HG02852 (cell line): ENCODE measurements at regions not wholly inside any gene's neighbourhood (a gene's known extent, or its start where the extent isn't known, plus 50 kb on each side); places are given as distances from the start of the nearest gene placed in this dataset.

Experiments used
- ATAC-seq: cut with Tn5 transposase; IDR thresholded peaks from one replicate; pipeline ENCODE4 v1.9.1; 2021; ENCODE audit warnings: mild to moderate bottlenecking, moderate library complexity; ENCODE audit not compliant: unreplicated experiment

DNA sequence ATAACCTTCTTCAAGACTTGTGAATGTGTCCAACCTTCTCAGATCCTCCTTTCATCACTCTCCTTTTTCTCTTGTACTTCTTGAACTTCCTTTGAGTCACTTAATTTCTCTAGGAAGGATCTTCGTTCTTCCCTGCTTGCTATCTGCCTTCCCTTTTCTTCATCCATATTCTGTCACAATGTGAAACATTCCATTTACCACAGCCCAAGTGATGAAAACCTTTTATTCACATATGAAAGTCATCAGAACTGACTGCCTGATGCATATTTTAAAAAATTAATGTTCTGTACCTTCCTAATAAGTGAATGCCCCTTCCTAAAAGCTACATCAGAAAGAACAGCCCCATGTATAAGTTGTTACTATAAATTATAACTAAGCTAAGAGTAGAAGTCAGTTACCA is 520.4 kb upstream of the LUZP2 start:
- no peak for ATAC-seq

DNA sequence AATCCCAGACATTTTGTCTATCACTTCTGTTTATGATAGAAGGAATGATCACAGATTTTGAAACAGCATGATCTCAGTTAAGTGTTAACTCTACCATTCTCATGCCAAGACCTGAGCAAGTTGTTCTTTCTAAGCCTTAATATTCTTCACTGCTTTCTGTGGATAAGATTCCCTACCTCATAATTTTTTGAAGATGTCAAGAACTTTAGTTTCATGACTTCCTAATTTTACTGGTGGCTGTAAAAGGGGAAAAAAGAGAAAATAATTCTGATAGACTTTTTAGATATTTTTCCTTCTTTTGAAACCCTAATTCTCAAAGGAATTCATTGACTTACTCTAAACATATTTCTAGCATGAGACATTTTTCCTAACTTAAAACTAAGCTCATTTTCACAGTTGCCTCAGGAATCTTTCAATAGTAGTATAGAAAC is 520.0 kb upstream of the LUZP2 start:
- ATAC-seq: no peak

DNA sequence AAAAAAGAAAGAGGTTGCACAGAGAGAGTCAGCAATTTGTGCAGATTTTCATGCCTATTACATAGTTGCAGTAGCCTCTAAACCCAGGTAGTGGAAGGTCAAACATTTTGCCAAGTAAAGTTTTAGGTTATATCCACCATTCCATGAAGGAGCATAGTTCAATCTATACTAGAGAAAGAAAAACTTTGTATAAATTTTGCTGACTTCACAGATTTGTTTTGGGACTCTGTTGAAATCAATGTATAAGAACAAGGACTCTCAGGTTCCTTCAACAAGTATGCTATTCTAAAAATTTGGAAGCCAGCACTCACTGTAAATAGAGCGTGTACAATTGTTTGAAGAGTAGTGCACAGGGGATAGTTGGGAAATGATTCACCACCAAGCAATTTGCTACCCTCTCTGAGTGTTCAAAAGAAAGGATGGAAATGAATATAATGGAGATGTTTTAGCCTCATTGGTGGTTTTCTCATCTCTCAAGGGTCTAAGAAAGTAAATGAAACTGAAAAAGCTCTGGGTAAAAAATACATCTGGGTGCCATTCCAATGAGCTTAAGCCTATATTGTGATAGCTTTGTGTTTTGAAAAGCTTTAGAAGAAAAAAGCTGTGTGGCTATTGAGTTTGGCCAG is 508.4 kb upstream of the LUZP2 start:
- no peak for ATAC-seq

DNA sequence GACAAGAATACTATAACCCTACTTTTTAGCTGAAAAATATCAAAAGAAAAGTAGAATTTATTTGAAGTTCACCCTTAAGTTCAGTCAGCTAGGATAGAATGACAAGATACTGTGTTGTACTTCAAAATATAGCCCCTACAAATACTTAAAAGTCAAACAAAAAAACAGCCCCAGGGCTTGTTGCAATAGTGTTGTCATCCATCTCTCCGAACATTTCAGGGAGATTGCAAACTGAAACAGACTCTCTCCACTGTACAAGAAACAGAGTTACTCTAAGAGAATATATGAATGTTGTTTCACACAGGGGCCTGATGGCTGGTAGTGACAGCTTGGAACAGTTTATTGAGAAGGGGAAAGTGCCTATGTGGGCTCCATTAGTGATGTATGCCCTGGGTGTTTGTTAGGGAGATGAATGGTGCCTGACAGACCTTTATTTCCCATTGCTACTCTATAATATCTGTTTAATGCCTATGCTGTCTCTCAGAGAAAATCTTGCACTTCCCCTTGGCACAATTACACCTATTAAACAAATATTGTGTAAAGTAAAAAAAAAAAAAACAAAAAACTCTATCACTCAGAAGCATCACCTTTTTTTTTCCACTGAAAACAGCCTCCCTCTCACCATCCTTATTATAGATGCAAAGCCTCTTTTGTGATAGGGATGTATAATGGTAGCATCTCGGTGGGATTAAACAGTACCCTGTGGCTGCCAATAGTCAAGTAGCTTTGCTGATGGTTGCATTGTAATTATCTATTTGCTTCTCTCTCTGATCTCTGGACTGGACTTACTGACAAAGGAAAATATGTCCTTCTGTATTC is 506.3 kb upstream of the LUZP2 start:
- ATAC-seq: no peak

DNA sequence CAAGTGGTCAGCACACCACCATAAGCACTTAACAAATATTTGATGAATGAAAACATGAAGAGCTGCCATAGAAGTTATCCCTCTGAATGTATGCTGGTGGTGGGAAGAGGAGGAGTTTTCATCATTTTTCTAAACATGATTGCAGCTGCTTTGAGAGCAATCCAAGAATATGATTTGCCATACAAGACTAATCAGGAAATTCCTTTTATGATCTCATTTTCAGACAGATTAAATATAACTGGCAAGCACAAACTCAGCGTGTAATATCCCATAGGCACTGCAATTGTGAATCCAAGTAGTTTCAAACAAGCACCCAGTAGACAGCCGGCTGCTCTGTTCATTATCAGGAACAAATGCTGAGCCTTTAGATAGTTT is 505.7 kb upstream of the LUZP2 start:
- no peak for ATAC-seq

DNA sequence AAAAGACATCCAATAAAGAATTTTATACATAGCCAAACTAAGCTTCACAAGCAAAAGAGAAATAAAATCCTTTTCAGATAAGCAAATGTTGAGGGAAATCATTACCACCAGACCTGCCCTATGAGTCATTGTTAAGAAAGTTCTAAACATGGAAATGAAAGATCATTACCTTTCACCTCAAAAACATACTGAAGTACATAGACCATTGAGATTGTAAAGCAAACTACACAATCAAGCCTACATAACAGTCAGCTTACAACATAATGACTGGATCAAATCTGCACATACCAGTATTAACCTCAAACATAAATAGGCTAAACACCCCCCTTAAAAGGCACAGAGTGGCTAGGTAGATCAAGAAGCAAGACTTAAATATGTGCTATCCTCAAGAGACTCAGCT is 501.0 kb upstream of the LUZP2 start:
- no peak for ATAC-seq

DNA sequence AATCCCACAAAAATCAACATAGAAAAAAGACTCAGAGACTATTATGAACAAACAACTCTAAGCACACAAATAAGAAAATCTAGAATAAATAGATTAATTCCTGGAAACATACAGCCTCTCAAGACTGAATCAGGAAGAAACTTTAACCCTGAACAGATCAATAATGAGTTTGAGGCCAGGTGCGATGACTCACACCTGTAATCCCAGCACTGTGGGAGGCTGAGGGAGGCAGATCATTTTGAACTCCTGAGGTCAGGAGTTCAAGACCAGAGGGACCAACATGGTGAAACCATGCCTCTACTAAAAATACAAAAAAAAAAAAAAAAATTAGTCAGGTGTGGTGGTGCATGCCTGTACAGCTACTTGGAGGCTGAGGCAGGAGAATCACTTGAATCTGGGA is 499.5 kb upstream of the LUZP2 start:
- no peak for ATAC-seq

DNA sequence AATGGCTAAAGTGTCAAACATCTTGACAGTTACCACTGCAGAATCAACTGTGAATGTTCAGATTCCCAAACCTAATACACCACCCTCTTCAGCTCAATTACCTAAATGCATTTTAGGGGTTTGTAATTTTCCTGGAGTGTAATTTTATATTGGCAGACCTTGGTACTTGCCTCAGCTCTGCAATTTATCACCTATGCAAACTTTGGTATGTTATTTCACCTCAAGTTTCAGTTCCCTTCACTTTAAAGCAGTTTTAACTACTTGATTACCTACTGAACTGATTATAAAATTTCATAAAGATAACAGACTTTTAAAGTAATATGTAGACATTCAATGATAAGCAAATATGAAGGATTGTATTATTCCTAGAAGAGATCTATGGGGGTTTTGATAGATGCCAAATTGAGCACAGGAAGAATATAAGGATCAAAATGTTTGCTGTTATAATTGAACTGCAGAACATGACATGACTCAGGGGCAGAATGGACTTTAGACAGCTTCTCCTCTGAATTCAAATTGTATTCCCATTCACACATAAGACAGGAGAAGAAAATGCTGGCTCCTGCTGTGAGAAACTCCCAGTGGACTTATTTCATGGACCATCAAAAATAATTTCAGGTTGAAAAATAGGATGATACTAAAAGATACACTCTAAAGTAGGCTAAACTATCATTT is 491.5 kb upstream of the LUZP2 start:
- no peak for ATAC-seq

DNA sequence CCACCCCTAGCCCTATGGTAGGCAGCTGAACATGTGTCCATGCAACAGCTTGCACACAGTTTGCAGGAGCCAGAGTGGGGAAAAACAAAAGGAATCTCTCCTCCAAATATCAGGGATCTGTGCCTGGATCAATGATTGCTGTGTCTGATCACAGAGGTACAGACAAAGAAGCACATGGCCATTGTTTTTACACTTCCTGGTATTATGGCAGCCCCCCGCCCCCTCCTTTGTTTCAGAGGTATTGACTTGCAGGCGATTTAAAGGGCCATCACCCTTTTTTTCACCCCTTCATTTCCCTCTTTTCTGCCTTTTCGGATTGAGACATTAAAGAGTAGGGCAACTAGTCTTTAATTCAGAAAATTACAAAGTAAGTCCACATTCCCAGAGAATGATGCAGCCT is 453.0 kb upstream of the LUZP2 start:
- no peak for ATAC-seq

DNA sequence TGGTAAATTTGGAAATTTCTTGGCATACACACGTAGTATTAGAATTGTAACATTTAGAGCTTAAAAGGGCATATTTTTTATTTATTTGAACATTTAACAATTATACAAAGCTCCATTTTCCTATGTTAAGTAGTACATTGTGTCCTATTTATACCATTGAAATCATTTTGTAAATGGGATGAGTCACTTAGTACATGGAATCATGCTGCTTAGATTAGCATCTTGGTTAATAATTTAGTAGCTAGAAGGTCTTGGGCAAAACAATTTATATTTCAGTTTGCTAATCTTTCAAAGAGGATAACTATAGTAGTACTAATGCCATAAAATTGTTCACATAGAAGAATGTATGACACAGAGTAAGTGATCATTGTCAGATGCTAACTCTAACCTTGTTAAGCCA is 450.1 kb upstream of the LUZP2 start:
- ATAC-seq: no peak

DNA sequence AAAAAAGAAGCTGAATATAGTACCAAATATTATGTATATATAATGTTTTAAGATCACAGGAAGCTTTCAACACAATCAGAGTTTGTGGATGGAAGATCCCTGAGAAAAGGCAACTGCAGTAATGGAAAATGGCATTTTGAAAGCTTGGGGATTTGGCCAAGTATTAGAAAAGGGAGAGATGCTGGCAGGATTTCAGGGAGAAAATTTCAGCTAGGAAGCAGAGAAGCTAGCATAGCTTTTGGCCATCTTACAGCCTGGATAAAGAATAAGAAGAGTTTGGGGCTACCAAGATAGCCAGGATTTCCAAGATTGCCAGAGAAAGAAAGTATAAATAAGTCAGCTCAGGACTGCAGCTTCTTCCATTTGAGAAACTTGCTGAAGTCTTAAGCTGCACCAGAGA is 440.8 kb upstream of the LUZP2 start:
- no peak for ATAC-seq

DNA sequence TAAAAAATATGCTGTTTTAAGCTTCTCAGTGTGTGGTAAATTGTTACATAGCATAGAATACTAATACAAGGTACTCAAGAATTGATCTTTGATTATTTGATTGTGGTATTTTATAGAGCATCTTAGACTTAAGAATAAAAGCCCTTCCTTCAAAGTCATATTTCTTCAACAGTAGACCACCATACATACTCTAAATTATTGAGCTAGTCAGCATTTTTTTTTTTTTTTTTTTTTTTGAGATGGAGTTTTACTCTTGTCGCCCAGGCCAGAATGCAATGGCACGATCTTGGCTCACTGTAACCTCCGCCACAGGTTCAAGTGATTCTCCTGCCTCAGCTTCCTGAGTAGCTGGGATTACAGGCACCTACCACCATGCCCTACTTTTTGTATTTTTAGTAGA is 436.7 kb upstream of the LUZP2 start:
- no peak for ATAC-seq

DNA sequence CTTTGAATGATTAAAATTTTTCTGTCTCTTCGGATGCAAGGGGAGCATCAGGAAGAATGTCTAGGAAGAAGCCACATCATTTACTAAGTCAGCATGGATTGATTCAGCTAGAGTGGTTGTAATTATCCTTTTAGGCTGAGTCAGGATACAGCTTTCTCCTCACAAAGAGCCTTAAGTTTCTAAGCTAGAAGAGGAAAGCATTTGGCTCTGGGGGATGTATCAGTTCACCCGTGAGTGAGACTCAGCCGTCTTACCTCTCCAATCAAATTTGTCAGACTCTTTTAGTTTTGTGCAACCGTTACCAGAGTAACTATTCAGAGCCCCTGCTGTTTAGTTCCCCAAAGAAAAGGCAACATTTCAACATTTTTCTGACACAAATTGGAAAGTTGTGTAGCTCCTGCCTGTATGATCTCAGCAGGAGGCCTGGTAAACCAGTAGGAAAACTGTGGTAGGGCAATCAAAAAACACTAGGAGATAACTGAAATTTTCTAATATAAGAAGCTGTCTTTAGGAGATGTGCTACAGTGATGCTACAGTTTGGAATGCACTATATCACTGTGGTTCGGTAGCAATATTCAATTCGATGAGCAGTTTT is 432.4 kb upstream of the LUZP2 start:
- ATAC-seq: no peak

DNA sequence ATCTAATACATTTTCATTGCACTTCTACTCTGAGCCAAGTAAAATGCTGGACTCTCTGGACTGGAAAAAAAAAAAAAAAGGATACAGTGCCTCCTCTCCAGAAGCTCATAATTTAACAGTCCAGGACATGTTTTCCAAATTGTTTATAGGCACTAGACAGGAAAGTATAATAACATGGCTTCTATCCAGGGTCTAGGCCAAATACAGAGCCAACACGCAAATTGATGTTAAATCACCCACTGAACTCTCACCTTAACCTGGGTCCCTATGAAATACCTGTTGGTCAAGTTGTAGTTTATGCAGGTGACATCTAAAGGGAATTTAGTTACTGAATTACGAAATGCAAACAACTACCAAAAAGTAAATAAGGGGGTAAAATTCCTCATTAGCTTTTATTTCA is 428.7 kb upstream of the LUZP2 start:
- no peak for ATAC-seq

DNA sequence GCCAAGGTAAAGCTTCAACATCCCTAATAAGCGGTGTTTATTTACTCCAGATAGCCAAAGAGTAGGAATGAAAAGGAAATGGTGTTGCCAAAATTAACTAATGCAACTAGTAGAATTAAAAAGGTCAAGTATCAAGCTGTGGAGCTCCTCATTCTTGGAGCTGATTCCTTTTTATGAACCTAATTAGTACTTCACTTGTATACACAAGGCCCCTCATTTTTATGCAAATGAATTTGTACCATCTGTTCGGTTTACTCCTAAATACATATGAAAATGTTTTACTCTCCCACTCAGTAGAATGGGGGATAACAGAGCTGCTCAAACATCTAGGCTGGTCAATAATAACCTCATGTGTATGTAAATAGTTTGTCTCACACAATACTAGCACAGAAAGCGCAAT is 426.4 kb upstream of the LUZP2 start:
- ATAC-seq: no peak

DNA sequence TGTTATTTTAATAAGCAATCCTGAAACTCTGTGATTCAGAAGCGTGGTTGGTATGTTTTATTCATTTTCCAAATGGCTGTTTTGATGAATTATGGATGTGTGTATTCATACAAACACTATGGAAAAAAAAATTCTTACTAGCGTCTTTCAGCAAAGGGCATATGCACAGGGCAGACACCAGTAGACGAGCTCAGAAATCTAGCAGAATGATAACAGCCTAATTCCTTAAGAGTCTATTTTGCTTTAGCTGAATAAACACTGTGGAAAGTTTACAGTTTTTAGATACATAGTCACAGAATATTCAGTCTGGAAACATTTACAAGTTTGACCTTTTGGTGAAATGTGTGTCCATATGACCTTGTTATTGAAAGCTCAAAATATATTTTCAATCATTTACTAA is 418.8 kb upstream of the LUZP2 start:
- ATAC-seq: no peak

DNA sequence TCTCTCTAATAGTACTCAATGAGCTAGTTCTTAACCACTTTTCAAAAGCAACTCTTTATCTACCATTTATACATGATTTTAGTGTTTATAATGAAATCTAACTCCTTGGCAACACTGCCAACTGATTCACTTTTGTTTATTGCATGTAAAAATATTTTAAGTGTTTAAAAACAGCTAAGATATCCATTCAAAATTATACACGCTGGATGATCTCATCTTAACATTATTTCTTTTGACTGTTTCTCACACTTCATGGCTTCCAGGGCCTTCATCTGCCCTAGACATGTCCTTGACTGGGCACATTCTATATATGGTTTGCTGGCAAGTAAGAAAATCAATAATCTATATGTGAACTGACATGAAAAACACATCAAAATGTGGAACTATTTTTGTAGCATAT is 414.6 kb upstream of the LUZP2 start:
- ATAC-seq: no peak

DNA sequence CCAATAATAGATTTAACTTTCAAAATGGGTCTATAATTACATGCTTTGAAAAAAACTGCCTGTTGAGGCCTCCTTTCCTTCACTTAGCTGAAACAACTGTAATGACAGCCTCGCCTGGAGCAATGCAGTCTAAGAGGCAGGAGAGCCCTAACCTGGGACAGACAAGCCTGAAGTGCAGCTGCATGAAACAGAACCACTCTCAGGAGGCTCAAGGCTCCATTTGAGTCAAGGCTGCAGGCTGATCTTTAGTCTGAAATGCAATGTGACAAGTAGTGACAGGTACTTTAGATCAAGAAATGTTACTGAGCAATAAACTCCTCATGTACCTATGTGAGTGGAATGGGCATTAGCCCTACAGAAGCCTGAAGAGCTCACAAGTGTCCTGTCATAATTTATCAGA is 414.0 kb upstream of the LUZP2 start:
- no peak for ATAC-seq

DNA sequence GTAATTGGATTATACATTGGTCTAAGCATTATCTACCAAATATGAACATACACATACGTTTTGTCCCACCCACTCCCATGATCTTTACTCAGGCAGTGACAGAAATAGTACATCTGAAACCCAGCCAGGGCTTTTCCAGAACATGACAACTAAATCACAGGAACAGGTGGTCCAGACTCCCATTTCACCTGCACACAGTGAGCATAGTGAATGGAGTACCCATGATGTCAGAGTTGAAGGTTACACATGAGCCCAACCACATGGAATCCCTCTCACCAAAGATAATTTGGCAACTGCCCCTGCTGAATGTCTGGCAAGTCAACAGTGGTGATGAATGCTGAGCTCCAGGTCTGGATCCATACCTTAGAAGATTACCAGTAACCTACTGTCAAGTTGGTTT is 411.9 kb upstream of the LUZP2 start:
- no peak for ATAC-seq

DNA sequence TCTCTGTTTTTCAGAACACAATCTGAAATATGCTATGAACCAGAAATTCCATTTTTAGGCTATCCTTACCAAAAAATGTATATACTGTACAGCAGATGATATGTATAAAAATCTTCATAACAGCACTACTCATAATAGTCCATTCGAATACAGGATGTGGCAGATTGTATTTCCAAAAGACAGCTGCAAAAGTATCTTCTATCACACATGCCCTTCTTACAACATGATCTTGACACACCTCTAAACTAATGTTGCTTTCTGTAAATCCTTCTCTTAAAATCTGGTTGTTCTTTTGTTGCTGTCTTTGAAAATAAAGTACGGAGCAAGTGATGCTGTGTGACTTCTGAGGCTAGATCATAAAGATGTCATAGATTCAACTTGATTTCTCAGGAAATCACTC is 409.9 kb upstream of the LUZP2 start:
- ATAC-seq: no peak

DNA sequence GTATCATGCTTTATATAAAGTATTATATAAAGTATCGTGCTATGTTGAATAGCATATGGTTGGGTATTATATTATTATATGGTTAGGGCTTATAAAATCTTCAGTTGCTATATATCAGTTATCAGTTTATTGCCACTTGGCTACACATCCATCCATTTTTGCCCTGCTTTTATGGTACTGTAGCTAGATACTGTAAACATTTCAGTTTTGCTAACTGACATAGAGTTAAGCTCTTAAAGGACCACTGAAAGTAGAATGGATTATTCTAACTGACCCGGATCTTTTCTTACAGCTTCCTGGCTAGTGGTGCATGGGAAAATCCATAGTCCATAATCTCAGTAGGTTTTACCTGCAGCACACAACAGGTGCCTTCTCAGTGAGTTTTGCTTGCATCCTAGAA is 405.3 kb upstream of the LUZP2 start:
- no peak for ATAC-seq

DNA sequence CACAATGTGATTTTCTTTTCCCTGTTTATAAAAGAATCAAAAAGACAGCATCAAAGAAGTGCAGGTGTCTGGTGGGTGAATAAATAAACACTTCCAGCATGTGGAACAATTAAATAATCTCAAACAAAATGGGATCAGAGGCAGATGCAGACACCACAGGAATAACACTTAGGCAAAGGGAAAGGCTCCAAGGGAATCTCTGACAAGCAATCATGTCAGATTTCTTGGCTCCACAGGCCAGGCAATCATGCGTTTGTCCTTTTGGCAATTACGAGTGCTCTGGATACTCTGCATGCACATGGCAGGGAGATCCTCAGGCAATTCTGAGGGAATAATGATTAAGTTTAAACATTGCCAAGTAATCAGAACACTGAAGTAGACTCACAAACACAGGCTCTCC is 403.5 kb upstream of the LUZP2 start:
- no peak for ATAC-seq
